Neural crest cell (in vitro differentiated cells): ENCODE measurements at regions not wholly inside any gene's neighbourhood (a gene's known extent, or its start where the extent isn't known, plus 50 kb on each side); places are given as distances from the start of the nearest gene placed in this dataset.

Experiments used
- DNase-seq: peaks from one replicate; pipeline ENCODE4 v3.0.0; 2021; ENCODE audit warnings: low read depth, mixed read lengths, low spot score
- H3K27ac Mint-ChIP-seq: one replicate; pipeline ENCODE4 v1.8.0; 2021; ENCODE audit warnings: mild to moderate bottlenecking, mixed read lengths; ENCODE audit not compliant: unreplicated experiment
- H3K27me3 Mint-ChIP-seq: 2 replicates; pipeline ENCODE4 v1.8.0; 2021; ENCODE audit warnings: low read depth, mild to moderate bottlenecking, mixed read lengths
- H3K36me3 Mint-ChIP-seq: 2 replicates; pipeline ENCODE4 v1.8.0; 2021; ENCODE audit warnings: low read depth, mild to moderate bottlenecking, mixed read lengths
- H3K4me1 Mint-ChIP-seq: 2 replicates; pipeline ENCODE4 v1.8.0; 2021; ENCODE audit warnings: mixed read lengths
- H3K4me3 Mint-ChIP-seq: one replicate; pipeline ENCODE4 v1.8.0; 2021; ENCODE audit warnings: mild to moderate bottlenecking, mixed read lengths
- H3K9me3 Mint-ChIP-seq: 2 replicates; pipeline ENCODE4 v1.8.0; 2021; ENCODE audit warnings: mixed read lengths
- CTCF ChIP-seq: fragments of 200-600 bp; sonication (generic); conservative IDR thresholded peaks from 2 replicates; pipeline ENCODE4 v1.5.0; 2021; ENCODE audit warnings: antibody characterized with exemption, mild to moderate bottlenecking

- Mint-ChIP-seq H3K4me3 (no peak overlapping the region), H3K9me3 (peaks cover 5% of the 10 kb centered on the region)
- no peak for TF ChIP-seq CTCF
Measured at GRCh38 chr3:115478359-115478758, 145.0 kb upstream of the GAP43 start.

GRCh38 chr3:115486880-115487279 lies 136.4 kb upstream of the GAP43 start:
- Mint-ChIP-seq H3K4me1 (no peaks in the 10 kb centered on the region), H3K9me3 (peaks cover 3% of the 10 kb centered on the region), H3K27ac (no peak overlapping the region), H3K27me3 (no peaks in the 10 kb centered on the region), H3K36me3 (peaks cover 2% of the 10 kb centered on the region), H3K4me3 (no peak overlapping the region)
- TF ChIP-seq CTCF: no peak
- DNase-seq: no peak

More at GRCh38 chr3:115478359-115478758, 145.0 kb upstream of the GAP43 start:
- peaks cover 7% of the 10 kb centered on the region for H3K4me1 Mint-ChIP-seq
- H3K36me3 Mint-ChIP-seq: peaks cover 4% of the 10 kb centered on the region
- no peak for DNase-seq
- no peaks in the 10 kb centered on the region for H3K27me3 Mint-ChIP-seq
- no peak overlapping the region for H3K27ac Mint-ChIP-seq

- Mint-ChIP-seq H3K27me3 (no peaks in the 10 kb centered on the region), H3K4me1 (no peaks in the 10 kb centered on the region), H3K27ac (no peak overlapping the region), H3K9me3 (peaks cover 3% of the 10 kb centered on the region), H3K36me3 (peaks cover under 1% of the 10 kb centered on the region), H3K4me3 (no peak overlapping the region)
- no peak for TF ChIP-seq CTCF
- no peak for DNase-seq
Measured at GRCh38 chr3:115487968-115488367, 135.3 kb upstream of the GAP43 start.

GRCh38 chr3:115488409-115488808 lies 134.9 kb upstream of the GAP43 start:
- DNase-seq: no peak
- Mint-ChIP-seq H3K36me3 (no peaks in the 10 kb centered on the region), H3K4me3 (no peak overlapping the region), H3K27me3 (no peaks in the 10 kb centered on the region), H3K27ac (no peak overlapping the region), H3K9me3 (peaks cover 3% of the 10 kb centered on the region), H3K4me1 (no peaks in the 10 kb centered on the region)
- TF ChIP-seq CTCF: no peak

GRCh38 chr3:115494826-115495225 lies 128.5 kb upstream of the GAP43 start:
- no peaks in the 10 kb centered on the region for H3K27me3 Mint-ChIP-seq
- H3K4me1 Mint-ChIP-seq: no peaks in the 10 kb centered on the region
- no peaks in the 10 kb centered on the region for H3K9me3 Mint-ChIP-seq
- DNase-seq: no peak
- no peak for TF ChIP-seq CTCF
- no peaks in the 10 kb centered on the region for H3K36me3 Mint-ChIP-seq
- H3K4me3 Mint-ChIP-seq: no peak overlapping the region
- no peak overlapping the region for H3K27ac Mint-ChIP-seq

GRCh38 chr3:115498421-115498820 lies 124.9 kb upstream of the GAP43 start:
- Mint-ChIP-seq H3K27ac (no peak overlapping the region), H3K9me3 (no peaks in the 10 kb centered on the region), H3K4me3 (no peak overlapping the region), H3K36me3 (no peaks in the 10 kb centered on the region), H3K27me3 (no peaks in the 10 kb centered on the region), H3K4me1 (peaks cover 9% of the 10 kb centered on the region)
- no peak for TF ChIP-seq CTCF
- no peak for DNase-seq
